ENCODE measurements at regions not wholly inside any gene's neighbourhood (a gene's known extent, or its start where the extent isn't known, plus 50 kb on each side); places are given as distances from the start of the nearest gene placed in this dataset.

DNA sequence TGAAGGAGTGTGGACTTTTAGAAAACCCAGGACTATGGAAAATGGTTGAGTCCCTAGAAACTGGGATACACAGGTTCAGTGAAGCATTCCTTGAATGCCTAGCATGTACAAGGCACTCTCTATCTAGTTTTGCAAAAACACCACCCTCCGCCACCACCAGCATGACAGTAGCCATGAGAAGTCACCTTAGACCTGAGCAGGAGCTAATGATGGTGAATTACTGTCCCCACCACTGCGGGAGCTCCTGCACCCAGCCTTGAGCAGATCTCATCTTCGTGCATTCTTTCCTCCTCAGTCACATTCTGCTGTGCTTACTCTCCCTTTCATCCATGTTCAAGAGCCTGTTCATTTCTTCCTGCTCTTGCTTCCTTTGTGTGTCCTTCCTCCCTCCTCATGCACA lies 86.2 kb upstream of the ZNF516 start:
- TF ChIP-seq, protein P1, sequence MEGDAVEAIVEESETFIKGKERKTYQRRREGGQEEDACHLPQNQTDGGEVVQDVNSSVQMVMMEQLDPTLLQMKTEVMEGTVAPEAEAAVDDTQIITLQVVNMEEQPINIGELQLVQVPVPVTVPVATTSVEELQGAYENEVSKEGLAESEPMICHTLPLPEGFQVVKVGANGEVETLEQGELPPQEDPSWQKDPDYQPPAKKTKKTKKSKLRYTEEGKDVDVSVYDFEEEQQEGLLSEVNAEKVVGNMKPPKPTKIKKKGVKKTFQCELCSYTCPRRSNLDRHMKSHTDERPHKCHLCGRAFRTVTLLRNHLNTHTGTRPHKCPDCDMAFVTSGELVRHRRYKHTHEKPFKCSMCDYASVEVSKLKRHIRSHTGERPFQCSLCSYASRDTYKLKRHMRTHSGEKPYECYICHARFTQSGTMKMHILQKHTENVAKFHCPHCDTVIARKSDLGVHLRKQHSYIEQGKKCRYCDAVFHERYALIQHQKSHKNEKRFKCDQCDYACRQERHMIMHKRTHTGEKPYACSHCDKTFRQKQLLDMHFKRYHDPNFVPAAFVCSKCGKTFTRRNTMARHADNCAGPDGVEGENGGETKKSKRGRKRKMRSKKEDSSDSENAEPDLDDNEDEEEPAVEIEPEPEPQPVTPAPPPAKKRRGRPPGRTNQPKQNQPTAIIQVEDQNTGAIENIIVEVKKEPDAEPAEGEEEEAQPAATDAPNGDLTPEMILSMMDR (IDR thresholded peaks at IDR 0.05) = no peak
- TF ChIP-seq POLR2A (IDR thresholded peaks at IDR 0.05) = no peak

All from right lobe of liver (tissue), 4 donors.